ENCODE measurements at regions not wholly inside any gene's neighbourhood (a gene's known extent, or its start where the extent isn't known, plus 50 kb on each side); places are given as distances from the start of the nearest gene placed in this dataset.

DNA sequence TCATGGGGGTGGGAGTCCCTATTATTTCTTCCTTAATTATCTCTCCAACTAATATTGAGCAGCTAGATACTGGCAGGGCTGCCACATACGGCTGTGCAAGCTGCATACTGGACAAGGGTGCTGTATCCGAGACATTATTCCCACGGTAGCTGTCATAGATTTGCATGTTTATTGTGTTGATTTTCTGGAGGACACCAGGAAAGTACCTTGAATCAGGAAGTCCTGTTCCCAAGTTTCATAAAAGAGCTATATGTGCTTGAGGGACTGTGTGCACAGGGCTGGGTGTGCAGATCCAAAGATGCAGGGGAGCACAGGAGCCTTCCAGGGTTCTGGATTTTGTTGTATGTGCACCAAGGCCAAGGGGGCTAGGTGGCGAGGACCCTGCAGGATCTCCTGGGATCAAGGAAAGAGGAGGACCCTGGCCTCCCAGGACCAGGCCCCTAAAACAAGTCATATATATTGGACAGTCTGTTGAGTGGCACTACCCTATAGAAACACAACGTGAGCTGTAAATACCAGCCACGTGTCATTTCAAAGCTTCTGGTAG, 119.2 kb upstream of the ALDH1A3 start:
- Histone ChIP-seq H3K4me3 (no peak overlapping the region), H3K27me3 (peaks cover 0 to 27% (median 5%) of the 10 kb centered on the region in 3 donors), H3K27ac (no peak overlapping the region), H3K36me3 (no peaks in the 10 kb centered on the region), H3K9me3 (no peaks in the 10 kb centered on the region), H3K4me1 (peaks cover 4 to 17% (median 11%) of the 10 kb centered on the region in 4 donors)
- 67 to 70% (median 69%) methylated on average over 6 of the region's 6 CpGs for WGBS, 5 donors
- TF ChIP-seq, protein P1, sequence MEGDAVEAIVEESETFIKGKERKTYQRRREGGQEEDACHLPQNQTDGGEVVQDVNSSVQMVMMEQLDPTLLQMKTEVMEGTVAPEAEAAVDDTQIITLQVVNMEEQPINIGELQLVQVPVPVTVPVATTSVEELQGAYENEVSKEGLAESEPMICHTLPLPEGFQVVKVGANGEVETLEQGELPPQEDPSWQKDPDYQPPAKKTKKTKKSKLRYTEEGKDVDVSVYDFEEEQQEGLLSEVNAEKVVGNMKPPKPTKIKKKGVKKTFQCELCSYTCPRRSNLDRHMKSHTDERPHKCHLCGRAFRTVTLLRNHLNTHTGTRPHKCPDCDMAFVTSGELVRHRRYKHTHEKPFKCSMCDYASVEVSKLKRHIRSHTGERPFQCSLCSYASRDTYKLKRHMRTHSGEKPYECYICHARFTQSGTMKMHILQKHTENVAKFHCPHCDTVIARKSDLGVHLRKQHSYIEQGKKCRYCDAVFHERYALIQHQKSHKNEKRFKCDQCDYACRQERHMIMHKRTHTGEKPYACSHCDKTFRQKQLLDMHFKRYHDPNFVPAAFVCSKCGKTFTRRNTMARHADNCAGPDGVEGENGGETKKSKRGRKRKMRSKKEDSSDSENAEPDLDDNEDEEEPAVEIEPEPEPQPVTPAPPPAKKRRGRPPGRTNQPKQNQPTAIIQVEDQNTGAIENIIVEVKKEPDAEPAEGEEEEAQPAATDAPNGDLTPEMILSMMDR (IDR thresholded peaks at IDR 0.05): no peak
- TF ChIP-seq POLR2AphosphoS5 (IDR thresholded peaks at IDR 0.05) (no peak), EP300 (IDR thresholded peaks at IDR 0.05) (no peak), POLR2A (IDR thresholded peaks at IDR 0.05) (no peak)
- intact Hi-C loops (cut with DNase I; ENCODE audit: low total_unique reads): loop anchor here (5.0 to 10.0 kb wide), 2 partner anchors 56 to 498 kb away; no protein-coding TSS in a partner anchor
- no peak for DNase-seq

DNA sequence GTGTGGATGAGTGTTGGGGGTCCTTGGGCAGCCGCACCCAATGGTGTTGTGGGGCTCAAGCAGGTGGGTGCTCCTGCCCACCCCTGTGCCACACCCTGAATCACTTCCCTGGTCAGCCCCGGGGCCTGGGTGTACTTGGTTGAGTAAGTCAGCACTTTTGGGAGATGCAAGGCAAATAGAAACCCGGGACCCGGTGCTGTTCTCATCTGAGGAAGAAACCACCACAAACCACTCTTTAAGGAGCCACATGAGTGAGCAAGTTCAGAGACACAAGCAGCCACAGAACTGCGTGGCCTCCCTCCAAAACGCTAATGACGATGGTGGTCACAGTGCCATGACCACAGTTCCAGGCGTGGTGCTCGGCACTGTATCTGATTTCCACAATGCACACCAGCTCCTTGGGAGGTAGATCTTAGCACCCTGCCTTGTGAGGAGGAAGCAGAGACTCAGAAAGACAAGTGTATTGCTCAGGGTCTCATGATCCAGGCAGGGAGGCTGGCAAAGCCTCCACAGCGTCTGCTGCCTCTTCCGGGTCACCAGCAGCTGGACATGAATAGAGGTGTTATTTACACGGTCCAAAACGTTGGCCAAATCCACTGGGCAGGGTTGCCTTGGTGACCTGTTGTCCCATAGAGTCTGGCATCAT, 118.2 kb upstream of the ALDH1A3 start:
- peaks cover 0 to 37% (median 5%) of the 10 kb centered on the region in 3 donors for H3K27me3 ChIP-seq
- H3K4me3 ChIP-seq: no peak overlapping the region
- no peaks in the 10 kb centered on the region for H3K9me3 ChIP-seq
- 70 to 85% (median 79%) methylated on average over 8 to 13 of the region's 13 CpGs for WGBS, 5 donors
- intact Hi-C loops (cut with DNase I; ENCODE audit: low total_unique reads): loop anchor here (5.0 to 10.0 kb wide), 2 partner anchors 57 to 499 kb away; no protein-coding TSS in a partner anchor
- no peak overlapping the region for H3K27ac ChIP-seq
- no peak for TF ChIP-seq POLR2A (IDR thresholded peaks at IDR 0.05)
- no peak for TF ChIP-seq EP300 (IDR thresholded peaks at IDR 0.05)
- TF ChIP-seq, protein P1 (IDR thresholded peaks at IDR 0.05): no peak
- TF ChIP-seq POLR2AphosphoS5 (IDR thresholded peaks at IDR 0.05): no peak
- no peak for DNase-seq
- H3K4me1 ChIP-seq: peaks cover 4 to 17% (median 11%) of the 10 kb centered on the region in 4 donors
- H3K36me3 ChIP-seq: no peaks in the 10 kb centered on the region

DNA sequence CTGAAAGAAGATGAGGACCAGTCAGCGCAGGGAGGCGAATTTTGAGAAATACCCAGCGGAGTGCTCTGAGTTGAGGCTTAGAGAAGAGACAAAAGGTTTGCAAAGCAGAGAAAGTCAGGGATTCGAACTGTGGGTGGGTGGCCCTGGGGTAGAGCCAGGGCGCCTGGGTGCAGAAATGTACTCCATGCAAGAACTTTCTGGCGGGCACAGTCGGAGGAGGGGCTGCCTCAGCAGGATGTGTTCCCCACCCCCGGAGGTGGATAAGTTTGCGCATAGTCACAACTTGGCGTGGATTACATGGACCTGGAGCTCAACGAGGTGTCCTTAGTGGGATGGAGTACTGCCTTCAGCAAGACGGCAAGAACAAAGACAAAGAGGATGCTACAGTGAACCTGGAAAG, 117.3 kb upstream of the ALDH1A3 start:
- H3K4me1 ChIP-seq: peaks cover 4 to 17% (median 11%) of the 10 kb centered on the region in 4 donors
- H3K4me3 ChIP-seq: no peak overlapping the region
- H3K9me3 ChIP-seq: no peaks in the 10 kb centered on the region
- DNase-seq: no peak
- H3K27ac ChIP-seq: no peak overlapping the region
- WGBS, 5 donors: 76 to 84% (median 81%) methylated on average over 12 of the region's 12 CpGs
- intact Hi-C loops (cut with DNase I; ENCODE audit: low total_unique reads): loop anchor here (5.0 to 10.0 kb wide), 2 partner anchors 57 to 500 kb away; no protein-coding TSS in a partner anchor
- TF ChIP-seq POLR2AphosphoS5 (IDR thresholded peaks at IDR 0.05): no peak
- TF ChIP-seq EP300 (IDR thresholded peaks at IDR 0.05): no peak
- TF ChIP-seq POLR2A (IDR thresholded peaks at IDR 0.05): no peak
- TF ChIP-seq, protein P1 (IDR thresholded peaks at IDR 0.05): no peak
- no peaks in the 10 kb centered on the region for H3K36me3 ChIP-seq
- H3K27me3 ChIP-seq: peaks cover 0 to 41% (median 5%) of the 10 kb centered on the region in 3 donors

DNA sequence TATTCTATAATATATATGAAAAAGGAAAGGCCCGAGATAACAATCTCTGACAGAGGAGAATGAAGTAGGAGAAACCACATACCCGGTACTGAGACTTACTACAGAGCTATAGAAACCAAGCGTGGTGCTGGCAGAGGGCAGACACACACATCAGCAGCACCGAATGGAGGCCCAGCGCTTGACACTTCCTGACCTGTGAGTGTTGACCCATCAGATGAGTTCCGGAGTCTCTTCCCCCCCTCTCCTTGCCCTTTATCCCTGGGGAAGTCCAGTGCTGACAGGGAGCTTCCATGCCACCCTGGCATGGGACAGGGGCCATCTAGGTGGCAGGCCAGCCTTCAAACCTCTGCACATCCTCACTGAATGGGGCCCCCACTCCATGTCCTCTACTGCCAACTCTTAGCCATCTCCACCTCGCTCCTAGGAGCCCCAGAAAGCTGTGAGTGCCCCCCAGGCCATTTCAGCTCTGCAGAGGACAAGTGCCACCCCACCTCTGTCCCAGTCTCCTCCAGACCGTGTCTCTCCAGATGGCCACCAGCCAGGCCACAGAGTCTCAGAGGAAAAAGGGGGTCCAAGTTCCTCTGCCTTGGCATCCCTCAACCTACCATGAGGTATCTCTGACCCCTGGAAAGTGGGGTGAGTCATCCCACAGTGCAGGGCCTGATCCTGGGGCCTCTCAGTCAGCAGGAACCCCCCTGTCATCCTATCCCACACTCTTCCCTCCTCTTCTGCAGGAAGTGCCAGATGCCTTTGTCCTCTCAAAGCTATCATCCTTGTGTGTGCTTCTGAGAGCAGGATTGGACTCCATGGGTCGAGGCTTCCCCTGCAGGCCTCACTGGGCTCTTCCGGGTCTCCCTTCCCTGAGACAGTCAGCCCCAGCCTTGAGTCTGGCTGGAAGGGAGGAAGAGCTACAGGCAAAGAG, 116.5 kb upstream of the ALDH1A3 start:
- TF ChIP-seq, protein P1 (IDR thresholded peaks at IDR 0.05): no peak
- TF ChIP-seq EP300 (IDR thresholded peaks at IDR 0.05) (no peak), POLR2AphosphoS5 (IDR thresholded peaks at IDR 0.05) (no peak), POLR2A (IDR thresholded peaks at IDR 0.05) (no peak)
- H3K9me3 ChIP-seq: no peaks in the 10 kb centered on the region
- H3K36me3 ChIP-seq: no peaks in the 10 kb centered on the region
- intact Hi-C loops (cut with DNase I; ENCODE audit: low total_unique reads): loop anchor here (5.0 to 10.0 kb wide), 2 partner anchors 58 to 501 kb away; no protein-coding TSS in a partner anchor
- no peak overlapping the region for H3K4me3 ChIP-seq
- WGBS, 5 donors: 66 to 83% (median 73%) methylated on average over 10 of the region's 10 CpGs
- no peak for DNase-seq
- peaks cover 4 to 17% (median 11%) of the 10 kb centered on the region in 4 donors for H3K4me1 ChIP-seq
- H3K27me3 ChIP-seq: peaks cover 0 to 44% (median 5%) of the 10 kb centered on the region in 3 donors
- H3K27ac ChIP-seq: no peak overlapping the region

Data from stomach (tissue), 8 donors.